ENCODE measurements at regions not wholly inside any gene's neighbourhood (a gene's known extent, or its start where the extent isn't known, plus 50 kb on each side); places are given as distances from the start of the nearest gene placed in this dataset.

DNA sequence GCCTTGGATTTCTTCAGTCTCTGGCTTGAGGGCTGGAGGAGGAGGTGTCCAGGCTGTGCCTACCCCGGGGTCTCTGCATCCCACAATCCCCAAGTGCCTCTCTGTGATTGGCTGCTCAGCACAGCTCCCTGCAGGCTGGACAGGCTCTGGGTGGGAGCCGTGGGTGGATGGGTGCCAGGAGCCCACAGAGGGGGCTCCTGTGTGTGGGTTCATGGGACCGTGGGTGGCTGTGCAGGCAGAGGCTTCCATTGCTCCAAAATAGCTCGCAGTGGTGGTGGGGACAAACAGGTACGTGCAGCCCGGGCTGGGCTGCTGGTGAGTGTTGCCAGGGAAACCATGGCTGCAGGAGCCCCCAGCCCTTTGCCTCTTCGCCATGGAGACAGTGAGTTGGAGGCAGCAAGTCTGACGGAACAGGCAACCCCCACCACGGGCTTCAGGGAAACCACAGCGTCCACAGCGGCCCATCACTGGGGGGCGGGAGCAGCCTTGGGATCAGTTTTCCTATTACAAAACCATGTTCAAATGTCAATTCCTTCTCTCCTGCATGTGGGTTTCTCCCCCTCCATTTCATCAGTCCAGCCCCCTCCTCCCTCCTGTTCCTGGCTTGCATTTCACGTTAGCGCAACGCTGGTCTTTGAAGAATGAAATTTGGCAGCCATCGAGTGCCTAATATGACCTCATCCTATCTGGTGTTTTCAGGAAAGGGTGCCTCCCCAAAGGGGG is 155.2 kb downstream of the TRIM29 start:
- ATAC-seq (no peak), DNase-seq (no peak)

- ATAC-seq (no peak), DNase-seq (no peak)
Measured at GRCh38 chr11:119980431-119980830, 157.5 kb downstream of the TRIM29 start.

DNA sequence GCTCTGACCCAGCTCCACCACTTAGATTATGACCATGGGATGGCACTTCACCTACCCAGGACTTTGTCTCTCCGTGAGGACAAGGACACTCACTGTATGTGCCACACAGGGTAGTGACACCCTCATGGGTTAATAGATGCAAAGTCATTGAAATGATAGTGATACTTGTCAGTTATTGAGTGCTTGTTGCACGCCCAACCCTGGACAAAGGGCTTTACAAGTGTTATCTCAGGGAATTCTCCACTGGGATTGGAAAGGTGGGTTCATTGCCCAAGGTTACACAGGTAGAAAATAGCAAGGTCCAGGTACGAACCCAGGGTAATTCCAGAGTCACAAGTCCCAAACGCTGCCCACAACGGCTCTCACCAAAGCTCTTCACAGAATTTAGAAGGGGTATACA is 158.2 kb downstream of the TRIM29 start:
- DNase-seq (no peak), ATAC-seq (no peak)

GRCh38 chr11:119978696-119979095 is 159.2 kb downstream of the TRIM29 start:
- ATAC-seq (no peak), DNase-seq (no peak)

- ATAC-seq = no peak
- DNase-seq = no peak
Measured at GRCh38 chr11:119977881-119978280, 160.0 kb downstream of the TRIM29 start.

GRCh38 chr11:119977561-119977860 is 160.4 kb downstream of the TRIM29 start:
- no peak for ATAC-seq
- no peak for DNase-seq

DNA sequence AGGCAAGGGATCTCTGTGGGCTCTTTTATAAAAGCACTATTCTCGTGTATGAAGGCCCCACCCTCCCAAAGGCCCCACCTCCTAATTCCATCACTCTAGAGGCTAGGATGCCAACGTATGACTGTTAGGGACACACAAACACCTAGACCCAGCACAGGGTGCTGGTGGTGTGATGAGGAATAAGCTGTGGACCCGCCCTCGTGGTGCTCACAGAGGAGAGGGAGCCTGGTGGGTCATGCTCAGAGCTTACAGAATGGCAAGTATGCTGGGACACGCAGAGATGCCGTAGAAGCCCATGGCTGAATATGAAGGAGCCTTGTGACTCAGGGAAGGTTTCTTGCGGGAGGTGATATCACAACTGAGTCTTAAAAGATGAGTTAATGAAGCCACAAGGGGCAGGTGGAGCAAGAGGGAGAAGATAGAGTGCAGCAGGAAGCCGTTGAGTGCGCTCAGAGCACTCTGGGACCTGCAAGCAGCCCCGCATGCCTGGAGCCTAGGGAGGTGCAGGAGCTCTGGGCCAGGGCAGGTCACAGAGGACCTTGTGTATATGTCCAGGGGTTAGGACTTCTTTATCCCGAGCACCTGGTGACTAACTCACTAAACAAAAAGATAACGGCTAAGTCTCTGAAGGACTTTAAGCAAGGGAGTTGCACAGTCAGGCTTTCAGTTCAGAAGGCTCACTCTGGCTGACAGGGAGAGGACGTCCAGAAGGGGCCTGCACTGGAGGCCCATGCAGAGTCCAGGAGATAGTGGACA is 160.9 kb downstream of the TRIM29 start:
- no peak for ATAC-seq
- DNase-seq = no peak

DNA sequence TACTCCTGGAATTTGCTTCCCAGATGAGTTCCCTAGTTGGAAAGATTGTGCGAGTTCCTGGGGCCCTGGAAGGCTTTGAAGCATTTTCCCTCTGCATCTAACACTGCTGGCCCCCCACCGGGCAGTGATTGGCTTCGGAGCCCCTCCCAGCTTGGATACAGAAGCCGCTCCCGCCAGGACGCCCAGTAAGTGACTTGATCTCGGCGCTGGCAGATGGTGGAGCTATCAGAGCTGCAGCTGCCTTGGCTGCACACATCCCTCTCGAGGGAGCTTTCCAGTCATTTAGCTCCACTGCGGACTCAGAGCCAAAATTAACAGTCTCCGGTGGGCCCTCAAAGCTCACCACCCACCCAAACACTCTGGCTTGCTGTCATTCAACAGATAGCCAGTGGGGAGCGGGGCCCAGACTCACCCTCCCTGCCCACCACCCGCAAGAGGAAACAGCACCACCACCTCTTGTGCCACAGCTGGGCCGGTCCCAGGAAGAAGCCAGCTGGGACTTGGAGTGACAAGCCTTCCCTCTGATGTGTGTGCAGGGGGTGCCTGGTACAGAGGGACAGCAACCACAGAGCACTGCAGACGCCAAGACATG is 162.3 kb downstream of the TRIM29 start:
- DNase-seq (no peak), ATAC-seq (no peak)

DNA sequence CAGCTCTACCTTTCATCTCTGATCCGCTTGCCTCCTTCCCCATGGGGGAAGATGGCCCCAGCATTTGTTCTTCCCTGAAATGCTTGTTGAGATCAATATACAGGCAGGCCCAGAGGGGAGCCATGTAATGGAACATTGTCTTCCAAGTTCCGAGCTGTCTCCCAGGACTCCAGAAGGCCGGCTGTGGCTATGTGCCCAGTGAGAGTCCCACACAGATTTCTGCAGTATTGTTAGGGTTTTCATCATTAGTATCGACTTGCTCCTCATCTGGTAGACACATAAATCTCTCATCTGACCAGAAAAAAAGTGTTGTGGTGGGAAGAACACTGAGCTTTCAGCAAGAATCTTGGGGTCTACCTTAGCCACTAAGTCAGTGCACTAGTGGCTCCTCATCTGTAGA is 163.4 kb downstream of the TRIM29 start:
- ATAC-seq (no peak), DNase-seq (no peak)

- no peak for ATAC-seq
- DNase-seq = no peak
Measured at GRCh38 chr11:119974051-119974450, 163.9 kb downstream of the TRIM29 start.

- DNase-seq (no peak), ATAC-seq (no peak)
Measured at GRCh38 chr11:119972281-119972680, 165.6 kb downstream of the TRIM29 start.

DNA sequence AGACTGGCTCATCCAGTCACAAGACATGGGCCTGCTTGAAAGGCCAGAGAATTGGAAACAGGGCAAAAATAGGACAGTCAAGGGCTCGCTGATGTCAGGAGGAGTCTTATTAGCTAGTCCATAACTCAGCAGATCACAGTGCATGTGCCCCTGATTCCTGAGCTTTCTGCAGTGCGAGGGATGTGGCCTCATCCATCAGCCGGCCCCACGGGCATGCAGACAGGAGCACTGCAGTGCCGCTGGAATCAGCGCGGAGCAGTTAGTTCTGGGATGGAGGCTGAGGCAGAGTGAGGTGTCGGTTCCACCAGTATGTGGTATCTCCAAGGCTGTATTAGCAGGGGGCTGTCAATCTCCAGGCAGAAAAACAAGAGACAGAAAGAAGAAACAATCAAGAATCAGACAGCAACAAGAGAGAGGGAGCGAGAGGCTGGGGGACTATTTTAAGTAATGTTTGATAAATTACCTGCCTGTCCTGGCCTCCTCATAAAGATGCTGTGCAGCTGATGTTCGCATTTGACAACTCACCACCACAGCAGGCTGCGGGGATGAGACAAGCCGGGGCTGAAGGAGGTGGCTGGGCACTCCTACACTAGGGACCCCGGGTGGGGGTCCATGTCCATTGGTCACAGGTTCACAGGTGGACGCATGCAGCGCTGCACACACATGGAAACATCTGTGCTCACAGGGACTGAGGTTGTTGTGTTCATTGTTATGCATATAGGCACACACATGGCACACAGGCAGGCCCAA is 167.2 kb downstream of the TRIM29 start:
- DNase-seq (no peak), ATAC-seq (no peak)

GRCh38 chr11:119964136-119965025 is 173.5 kb downstream of the TRIM29 start:
- DNase-seq (no peak), ATAC-seq (no peak)

- no peak for ATAC-seq
- no peak for DNase-seq
Measured at GRCh38 chr11:119957951-119958350, 180.0 kb downstream of the TRIM29 start.

DNA sequence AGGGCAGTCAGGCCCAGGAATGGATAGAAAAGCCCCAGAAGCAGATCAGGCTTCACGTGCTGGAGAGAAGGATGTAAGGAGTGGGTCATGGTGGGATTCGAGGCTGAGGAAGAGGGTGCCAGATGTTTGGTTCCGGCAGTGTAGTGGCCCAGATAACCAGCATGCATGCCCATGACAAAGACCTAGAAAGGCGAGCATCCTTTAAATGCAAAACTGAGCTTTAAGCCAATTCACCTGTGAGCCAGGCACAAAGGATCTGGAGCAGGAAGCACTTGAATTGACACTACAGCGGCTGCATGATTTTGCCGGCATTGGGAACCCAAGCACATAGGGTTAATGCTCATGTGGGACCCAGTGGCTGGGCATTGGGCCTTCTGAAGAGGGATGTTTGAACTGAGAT is 185.5 kb downstream of the TRIM29 start:
- no peak for ATAC-seq

DNA sequence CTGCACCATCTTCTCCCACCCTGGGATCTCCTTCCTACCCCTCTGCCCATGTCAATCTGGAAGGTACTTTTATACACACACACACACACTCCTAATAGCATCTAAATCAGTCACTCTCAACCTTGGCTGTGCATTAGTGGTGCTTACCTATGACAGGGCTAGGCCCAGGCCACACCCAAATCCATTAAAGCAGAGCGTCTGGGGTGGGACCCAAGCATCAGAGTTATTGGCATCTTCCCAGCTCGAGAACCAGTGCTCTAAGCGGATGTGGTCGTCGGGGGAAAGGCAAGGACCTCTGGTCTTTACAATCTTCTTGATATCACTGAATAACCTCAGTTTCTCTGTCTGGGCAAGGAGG is 194.6 kb downstream of the TRIM29 start:
- no peak for ATAC-seq
- DNase-seq = no peak

More for the DNA sequence above, 185.5 kb downstream of the TRIM29 start:
- no peak for DNase-seq

DNA sequence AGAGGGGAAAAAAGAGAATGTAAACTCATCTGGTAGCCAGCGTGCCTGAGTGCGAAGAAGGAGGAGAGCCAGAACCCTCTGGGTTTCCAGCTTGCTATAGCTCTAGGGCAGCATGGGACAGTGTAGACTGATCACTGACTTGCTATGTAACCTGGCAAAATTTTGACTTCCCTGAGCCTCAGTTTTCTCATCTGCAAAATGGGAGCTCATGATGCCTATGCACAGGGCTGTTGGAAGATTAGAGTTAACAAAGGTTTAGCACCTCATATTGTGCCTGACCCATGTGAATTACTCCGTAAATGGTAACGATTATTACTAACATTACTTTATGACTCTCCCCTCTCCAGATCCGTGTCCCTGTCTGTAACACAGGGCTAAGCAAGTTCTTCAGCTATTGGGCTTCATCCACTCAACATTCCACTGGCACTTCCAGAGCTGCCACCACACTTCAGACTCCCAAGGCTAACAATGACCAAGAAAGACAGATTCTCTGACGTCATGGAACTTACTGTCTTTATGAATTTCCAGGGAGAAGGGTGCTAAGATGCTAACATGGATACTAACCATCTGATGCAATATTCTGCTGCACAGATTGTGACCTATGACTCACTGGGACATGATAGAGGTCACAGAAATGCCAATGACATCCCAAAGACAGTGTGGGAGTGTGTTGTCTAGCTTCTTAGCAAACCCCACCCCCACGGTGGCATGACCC is 195.2 kb downstream of the TRIM29 start:
- ATAC-seq = peak; percentile 34

DNA sequence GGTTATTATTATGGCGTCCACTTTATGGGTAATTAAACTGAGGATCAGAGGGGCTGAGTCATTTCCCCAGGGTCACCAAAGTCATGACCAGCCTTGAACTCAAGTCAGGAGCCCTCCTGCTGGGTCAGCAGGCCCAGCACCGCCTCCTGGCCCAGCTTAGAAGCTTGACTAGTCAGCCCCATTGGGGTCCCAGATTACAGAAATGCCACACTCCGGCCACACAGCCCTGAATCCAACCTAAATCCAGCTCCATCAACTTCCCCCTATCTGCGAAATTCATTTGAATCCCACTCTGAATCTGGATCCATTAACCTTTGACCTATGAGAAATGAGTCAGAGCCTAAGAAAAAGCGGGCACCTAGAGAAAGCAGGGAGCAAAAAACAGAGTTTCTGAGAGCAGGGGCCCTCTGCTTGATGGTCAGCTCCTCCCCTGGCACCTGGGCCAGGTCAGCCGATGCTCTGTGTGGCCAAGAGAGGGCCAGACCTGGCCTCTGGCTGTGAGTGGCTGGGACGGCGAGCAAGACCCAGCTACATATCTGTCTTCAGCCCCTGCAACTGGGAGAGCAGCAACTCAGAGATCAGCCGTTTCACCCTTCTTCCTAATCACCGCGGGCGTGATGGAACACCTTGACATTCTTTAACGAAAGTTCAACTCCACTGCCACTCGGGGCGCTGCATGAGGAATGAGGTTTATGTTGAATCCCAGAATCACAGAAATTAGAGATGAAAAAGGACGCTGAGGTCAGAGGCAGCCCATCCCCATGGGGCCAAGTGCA is 196.1 kb downstream of the TRIM29 start:
- DNase-seq (no peak), ATAC-seq (no peak)

More for the DNA sequence above, 195.2 kb downstream of the TRIM29 start:
- DNase-seq = no peak

- no peak for DNase-seq
- ATAC-seq = no peak
Measured at GRCh38 chr11:119941171-119941570, 196.7 kb downstream of the TRIM29 start.

- DNase-seq (no peak), ATAC-seq (no peak)
Measured at GRCh38 chr11:119940401-119940976, 197.4 kb downstream of the TRIM29 start.
